NCI-H748 (cell line): ENCODE measurements at regions not wholly inside any gene's neighbourhood (a gene's known extent, or its start where the extent isn't known, plus 50 kb on each side); places are given as distances from the start of the nearest gene placed in this dataset.

Experiments
- DNase-seq: peaks from one replicate; lab custom pipeline; 2025; ENCODE audit not compliant: unreplicated experiment; lab: John Stamatoyannopoulos, UW

DNA sequence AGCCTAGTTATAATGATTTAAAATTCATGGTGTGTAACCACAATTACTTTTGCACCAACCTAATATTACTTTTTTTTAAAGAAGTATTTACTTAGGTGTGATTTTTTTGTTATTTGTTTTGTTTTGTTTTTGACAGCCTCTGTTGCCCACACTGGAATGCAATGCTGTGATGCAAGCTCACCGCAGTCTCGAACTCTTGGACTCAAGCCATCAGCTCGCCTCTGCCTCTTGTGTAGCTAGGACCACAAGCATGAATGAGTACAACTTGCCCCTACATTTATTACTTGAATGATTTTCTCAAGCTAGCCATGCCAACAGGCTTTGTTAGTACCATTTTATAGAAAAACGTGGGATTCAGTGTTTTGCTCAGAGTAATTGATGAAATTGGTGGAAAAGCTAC, 488.8 kb upstream of the CPEB2 start:
- DNase-seq, result no peak

DNA sequence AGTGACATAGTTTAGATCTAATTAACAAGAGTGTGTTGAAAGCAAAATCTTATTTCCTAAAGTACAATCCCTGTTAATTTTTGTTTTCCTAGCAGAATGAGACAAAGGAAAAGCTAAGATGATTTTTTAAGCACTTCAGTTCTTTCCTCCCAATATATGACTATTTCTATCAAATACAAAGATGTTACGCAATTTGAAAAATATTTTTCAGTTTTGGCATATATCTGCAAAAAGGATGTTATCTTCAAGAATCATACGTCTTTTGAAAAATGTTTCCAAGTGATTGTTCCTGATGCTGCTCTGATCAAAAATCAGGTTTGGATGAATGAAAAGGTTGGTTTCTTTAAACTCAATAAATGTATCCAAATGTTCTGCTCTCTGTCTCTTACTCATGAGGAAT, 486.7 kb upstream of the CPEB2 start:
- no peak for DNase-seq

DNA sequence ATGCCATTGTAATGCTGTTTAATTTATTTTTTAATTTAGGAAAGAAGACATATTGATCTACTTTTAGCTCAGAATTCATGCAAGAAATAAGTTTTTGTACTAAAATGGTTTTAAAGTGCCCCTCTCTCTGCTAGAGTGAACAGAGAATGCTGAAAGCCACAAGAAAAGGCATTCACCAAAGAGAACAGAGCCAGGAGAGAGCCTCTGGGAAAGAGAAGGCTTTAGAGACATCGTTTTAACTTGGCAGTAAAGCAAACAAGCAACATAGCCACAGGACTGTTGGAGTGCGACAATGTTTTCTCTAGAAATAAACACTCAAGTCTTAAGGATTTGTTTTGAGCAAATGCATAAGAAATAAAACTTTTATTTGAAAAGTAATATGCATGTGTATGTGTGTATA, 484.1 kb upstream of the CPEB2 start:
- DNase-seq, result no peak

DNA sequence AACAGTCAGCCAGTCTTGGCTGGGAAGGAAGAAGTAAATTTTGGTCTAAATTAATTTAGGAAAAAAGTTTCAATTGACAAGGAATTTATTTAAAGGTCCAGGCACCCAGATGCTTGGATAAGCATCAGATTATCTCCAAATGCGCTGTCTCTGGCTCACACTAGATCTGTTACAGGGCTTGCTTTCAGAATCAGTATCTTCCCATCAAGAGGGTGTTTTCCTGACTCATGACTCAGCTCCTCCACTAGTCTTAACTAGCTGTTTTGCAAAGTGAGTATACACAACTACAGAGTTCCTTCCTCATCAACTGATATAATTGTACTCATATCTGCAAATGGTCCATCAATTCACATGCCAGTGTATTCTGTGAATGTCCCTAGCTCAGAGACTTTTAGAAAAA, 482.1 kb upstream of the CPEB2 start:
- DNase-seq, result no peak

DNA sequence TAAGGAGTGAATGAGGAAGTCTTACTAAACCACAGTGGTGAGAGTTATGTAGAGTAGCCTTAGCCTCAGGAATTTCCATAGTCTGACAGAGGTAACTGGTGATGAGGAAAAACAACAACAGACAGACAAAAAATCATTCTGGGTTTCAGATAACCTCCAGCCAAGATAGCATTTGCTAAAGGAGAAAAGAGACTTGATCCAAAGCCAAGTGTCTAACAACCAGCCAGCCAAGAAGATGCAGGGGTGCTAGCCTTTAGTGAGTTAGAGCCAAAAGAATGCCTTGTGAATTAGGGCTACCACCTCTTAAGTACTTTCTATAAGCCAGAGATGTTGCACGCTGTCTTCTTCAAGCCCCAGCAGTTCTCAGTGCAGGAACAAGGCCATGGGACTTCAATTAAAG, 478.0 kb upstream of the CPEB2 start:
- DNase-seq, result no peak

DNA sequence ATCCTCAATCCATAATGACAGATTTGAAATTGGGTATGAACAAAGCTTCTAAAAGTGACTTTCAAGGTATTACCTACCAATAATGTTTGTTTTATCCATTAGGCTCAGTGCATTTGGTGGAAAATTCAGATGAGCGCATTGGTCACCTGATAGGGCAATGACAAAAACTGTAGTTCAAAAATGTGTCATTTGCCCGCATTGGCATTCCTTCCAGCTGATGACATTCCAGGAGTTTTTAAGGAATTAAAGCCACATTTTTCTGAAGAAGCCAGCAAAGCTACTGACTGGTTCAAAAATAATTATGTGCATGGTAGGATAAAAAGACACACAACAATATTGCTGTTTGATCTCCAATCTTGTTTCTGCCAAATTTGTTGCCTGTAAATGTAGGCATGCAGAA, 473.4 kb upstream of the CPEB2 start:
- no peak for DNase-seq

DNA sequence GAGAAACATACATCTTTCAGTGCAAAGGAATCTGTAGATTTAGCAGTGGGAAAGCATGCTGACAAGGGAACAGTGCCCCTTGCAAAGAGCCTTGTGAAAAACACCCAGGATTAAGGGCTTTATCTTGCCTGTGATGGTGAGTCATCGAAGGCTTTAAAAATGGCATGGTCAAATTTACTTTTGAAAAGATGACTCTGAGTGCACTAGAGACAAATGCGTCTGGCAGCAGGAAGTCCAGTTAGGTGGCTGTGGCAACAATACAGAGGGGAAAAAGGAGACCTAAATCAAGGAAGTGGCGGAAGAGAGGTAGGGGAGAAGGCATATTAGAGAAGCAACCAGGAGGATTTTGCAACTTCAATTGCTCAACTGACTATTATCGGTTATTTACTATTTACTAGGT, 472.6 kb upstream of the CPEB2 start:
- DNase-seq, result peak; percentile 23

DNA sequence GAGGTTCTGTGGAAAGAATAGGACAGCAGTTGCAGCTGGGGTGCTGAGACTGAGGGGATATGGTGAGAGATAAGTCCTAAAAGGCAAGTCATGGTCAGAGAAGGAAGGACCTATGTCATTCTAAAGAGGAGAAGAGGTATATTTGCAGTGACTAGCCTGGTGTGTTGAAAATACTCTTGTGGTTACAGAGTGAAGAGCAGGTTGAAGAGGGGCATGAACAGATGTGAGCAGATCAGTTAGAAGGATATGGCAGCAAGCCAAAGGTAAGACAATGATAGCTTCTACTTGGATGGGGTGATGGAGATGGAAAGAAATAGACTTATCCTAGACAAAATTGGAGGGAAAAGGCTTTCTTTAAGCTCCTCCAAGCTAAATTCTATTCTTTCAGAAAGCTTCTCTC, 469.8 kb upstream of the CPEB2 start:
- DNase-seq, result peak; percentile 56

DNA sequence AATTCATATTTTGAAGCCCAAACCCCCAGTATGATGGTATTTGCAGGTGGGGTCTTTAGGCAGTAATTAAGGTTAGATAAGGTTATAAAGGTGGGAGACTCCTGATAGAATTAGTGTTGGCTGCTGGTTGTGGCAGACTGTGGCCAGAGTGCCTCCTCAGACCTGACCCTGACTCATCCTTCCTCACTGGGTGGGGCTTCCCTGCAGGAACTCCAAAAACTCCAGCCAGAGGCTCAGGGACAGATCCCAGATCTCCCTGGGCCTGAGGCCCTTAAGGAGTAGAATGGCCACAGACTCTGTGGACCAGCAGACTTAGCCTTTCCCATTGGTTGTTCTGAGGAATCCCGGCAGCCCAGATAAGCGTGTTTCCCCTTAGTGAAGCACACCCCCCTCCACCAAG, 463.0 kb upstream of the CPEB2 start:
- no peak for DNase-seq

DNA sequence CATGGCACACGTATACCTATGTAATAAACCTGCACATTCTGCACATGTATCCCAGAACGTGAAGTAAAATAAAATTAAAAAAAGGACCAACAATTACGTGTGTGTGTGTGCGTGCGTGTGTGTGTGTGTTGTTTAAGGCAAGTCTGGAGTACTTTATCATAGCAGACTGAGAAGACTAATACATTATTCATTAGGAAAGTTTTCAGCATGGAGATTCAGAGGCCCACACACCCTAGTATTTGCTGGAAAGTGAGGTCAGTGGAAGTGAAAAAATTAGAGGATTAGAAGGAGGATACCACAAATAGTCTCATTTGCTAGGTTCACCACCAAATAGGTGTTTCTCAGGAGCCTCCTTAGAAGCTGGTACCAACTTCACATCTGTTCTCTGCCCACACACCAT, 457.1 kb upstream of the CPEB2 start:
- no peak for DNase-seq

DNA sequence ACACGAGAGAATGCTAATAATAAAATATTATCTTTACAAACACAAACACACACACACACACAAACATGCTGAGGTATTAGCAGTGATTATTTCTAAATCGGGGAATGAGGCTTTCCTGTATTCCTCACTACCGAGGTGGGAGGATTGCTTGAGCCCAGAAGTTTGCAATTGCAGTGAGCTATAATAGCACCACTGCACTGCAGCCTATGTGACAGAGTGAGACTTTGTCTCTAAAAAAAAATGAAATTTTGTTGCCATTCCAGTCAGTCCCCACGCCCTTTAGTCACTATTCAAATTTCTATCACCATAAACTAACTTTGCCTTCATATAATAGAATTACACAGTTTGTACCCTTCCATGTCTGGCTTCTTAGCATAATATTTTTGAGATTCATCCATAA, 456.5 kb upstream of the CPEB2 start:
- no peak for DNase-seq

DNA sequence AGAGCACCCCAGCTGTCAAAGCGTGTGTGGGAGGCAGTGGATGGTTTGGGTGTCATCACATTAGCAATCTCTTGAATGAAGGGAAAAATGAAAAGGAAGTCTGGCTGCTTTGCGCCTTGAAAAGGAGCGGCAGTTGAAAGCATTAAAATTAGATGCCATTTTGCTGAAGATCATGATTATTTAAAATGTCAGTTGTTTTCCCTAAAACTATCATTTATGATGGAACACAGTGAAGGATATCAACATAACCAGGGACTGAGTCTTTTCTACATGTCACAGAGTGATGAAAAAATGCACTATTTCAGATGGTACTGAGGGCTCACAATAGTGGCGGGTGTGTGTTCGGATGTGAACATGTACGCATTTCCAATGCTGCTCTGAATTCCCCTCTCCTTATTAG, 450.2 kb upstream of the CPEB2 start:
- no peak for DNase-seq

DNA sequence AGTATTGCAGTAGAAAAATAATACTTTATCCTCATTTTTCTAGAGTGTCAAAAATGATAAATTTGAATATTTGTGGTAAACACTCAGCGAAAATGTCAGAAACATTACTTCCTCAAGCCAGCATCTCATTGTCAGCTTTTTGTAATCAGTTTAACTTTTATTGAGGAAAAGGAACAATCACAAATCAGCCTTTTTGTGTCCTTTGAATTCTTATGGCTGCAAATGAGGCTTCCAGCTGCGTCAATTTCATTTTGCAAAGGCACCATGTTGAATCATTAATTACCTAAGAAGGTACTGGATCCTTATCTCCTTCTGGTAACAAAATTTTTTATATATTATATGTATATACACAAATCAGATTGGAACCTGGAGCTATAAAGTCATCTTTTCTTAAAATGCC, 442.6 kb upstream of the CPEB2 start:
- DNase-seq, result no peak

DNA sequence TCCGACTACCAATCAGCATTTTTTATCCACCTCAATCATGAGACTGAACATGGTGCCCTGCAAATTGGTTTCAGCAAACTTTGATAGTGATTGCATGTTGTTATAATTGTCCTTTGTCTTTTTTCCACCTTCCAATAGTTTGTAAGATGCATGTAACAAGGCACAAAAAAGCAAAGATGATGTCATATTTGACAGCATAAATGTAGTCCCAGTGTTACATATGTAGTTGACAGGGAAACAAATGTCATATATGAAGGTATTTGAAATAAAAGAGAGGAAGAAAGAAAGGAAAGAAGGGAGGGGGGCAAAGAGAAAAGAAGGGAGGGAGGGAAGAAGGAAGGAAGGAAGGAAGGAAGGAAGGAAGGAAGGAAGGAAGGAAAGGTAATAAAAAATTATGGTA, 441.7 kb upstream of the CPEB2 start:
- no peak for DNase-seq

DNA sequence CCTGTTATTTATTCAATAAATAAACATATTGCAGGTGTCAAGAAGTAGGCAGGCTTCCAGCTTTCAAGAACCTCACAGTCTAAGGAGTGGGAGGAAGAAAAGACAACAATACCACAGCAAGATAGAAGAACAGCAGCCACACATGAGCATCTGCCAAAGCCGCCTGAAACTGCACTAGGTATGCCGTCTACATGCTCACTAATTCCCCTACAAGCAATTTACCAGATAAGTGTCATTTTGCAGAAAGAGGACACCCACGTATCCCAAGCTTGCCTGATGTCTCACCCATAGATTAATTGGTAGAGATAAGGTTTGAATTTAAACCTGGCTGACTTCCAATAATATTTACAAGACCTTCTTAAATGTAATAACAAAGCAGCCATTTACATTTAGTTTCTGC, 439.4 kb upstream of the CPEB2 start:
- no peak for DNase-seq

DNA sequence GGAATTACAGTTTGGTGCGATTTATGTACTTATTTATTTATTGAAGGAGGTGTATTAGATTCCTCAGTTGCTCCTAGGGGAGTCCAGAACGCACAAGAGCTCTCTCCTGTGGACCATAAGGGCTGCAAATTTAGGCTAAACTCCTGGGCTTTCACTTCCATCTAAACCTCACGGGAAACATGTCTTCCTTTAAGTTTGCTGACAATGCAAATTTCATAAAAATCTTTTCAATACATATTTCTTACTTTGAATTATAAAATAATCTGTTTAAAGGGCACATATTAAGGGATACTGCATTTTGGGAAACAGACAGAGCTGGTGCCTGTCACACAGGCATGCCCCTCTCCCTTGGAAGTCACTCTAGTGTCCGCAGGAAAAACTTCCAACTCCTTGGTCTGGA, 438.0 kb upstream of the CPEB2 start:
- DNase-seq, result no peak

DNA sequence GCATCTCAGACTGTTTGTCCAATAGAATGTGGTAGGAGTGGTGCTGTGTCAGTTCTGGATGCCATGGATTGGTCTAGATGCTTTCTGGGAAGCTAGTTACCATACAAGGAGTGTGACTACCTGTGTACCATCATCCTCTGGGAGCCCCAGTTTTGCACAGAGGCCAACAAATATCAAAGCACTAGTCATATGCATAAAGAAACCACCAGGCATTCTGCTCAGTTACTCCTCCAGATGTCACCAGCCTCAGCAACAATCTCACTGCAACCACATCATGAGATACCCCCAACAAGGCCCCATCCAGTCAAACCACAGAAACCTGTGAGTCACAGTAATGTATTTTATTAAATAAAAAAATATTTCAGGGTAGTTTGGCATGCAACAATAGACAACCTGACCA, 435.8 kb upstream of the CPEB2 start:
- DNase-seq, result no peak

DNA sequence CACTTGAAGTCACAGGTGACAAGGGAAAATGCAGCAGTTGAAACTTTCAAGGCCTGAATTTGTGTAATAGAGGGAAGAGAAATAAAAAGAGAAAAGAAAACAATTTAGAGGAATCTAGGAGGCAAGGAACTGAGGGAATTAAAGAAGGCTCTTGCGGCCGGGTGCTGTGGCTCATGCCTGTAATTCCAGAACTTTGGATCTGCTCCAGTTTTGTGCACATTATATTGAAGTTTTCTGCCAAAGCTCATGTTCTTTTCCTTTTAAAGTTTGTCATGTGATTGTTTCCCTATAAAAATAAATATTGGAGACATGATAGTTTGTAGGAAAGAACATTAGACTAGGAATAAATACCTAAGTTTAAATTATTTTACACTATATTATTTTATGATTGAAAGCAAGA, 433.9 kb upstream of the CPEB2 start:
- no peak for DNase-seq

DNA sequence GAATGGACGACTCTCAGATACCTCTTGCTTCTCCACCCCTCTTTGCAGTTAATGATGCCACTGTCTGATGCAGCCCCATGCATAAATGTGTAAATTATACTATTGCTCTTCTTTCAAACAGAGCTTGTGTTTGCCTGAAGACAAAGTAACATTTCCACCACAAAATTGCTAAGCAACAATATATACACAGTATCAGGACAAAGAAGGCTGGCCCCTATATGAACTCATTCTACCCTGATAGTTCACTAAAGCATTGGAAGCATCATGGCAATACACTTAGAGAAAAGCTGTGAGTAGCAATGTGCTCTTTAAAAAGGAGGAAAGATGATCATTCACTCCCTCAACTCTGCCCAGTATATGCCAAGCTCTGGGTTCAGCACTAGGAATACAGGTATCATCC, 427.0 kb upstream of the CPEB2 start:
- no peak for DNase-seq

DNA sequence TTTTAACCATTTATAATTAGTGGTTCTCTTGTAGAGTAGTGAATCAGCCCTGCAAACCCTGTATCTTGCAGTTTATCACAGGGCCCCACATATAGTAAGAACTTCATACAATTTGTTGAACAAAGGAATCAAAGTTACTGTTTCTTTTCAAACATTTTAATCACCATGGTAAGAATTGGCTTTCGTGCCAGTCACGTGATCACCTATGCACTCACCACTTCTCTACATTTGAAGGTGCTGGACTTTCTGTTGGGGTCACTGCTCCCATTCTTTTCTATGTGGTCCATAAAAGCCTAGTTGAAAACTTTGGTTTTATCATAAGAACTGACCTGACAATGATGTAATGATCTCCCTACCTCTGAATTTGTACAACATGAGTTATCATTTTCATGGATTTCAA, 426.4 kb upstream of the CPEB2 start:
- DNase-seq, result no peak

DNA sequence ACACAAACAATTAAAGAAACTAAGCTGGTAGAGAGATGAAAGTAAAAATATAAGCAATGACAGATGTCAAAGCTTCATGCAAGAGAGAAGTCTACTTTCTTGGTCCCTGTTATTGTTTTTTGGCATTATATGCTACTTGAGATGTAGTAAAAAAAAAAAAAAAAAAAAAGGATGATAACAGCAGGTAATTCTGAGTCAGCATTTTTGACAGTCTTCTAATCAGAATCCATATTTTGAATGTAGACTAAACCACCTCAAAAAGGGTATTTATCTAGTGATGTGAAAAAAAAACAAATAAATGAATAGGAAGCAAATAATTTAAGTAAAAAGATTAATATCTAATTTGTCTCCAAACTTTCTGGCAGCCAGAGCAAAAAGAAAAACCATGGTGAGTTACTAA, 422.2 kb upstream of the CPEB2 start:
- no peak for DNase-seq

DNA sequence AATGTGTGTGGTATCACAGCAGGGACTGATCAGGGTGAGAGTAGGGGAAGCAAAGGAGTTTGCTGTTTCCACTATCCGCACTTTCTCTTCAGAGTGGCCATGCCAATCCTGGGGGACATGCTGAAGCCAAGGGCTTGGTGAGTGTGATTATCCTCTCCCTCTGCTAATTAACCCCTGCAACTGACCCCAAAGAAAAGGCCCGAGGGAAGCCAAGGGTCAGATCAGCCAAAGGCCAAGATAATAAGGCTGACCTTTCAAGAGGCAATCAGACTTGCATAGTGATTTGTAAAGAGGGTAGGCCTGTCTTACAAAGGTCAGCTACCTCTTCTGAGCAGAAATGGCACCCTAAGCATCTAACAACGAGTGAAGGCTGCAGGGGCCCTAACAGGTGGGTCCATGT, 420.5 kb upstream of the CPEB2 start:
- DNase-seq, result no peak

DNA sequence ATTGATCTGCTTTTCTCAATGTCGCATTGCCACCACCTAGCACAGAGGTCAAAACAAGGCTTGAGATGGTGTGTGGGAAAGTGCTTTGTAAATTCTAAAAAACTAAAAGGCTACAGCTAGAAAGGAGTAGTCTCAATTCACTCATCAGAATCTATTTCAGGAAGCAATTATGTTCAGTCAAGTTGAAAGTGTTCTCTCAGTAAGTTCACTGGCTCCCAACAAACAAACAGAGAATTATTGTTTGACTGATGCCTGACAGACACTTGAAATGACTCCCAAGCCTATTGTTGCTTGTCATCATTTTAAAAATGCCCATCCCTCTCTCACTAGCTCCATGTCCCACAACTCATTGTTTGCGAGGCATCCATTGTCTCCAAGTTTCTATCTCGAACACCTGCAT, 419.6 kb upstream of the CPEB2 start:
- peak; percentile 20 for DNase-seq

DNA sequence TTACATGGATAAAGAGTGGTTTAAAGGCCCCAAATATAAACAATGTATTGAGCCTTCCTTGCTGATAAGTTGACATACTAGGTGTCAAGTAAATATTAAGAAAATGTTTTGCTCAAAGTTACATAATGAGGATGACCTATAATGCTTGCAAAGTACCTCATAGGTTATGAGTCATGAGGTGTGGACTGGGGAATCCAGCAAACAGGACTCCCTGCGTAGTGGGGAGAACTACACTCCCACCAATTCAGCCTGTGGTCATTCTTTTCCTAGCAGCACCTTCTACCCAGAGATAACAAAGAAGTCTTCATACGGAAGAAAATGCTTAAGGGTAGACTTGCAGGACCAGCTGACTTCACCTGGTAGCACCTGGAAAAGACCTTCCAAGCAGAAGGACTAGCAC, 418.9 kb upstream of the CPEB2 start:
- no peak for DNase-seq
